ENCODE measurements at regions not wholly inside any gene's neighbourhood (a gene's known extent, or its start where the extent isn't known, plus 50 kb on each side); places are given as distances from the start of the nearest gene placed in this dataset.

GRCh38 chr9:31847963-31848362 is 536.5 kb upstream of the ACO1 start:
- no peaks in the 10 kb centered on the region for H3K36me3 Mint-ChIP-seq (ENCODE audit: insufficient read depth in 1 of 3, low read depth in 3 of 3)
- H3K23ac ChIP-seq (ENCODE audit: insufficient read length, low read depth, low read length) = no peak overlapping the region
- no peak overlapping the region for H3K27ac ChIP-seq (ENCODE audit: insufficient read length, low read depth, low read length)
- no peak overlapping the region for H3K4me2 ChIP-seq (ENCODE audit: insufficient read depth, insufficient read length, low read length)
- TF ChIP-seq CTCF (conservative IDR thresholded peaks at IDR 0.05) = no peak
- H3K79me2 ChIP-seq (ENCODE audit: insufficient read depth, low read length) = no peaks in the 10 kb centered on the region
- H3K9ac ChIP-seq (ENCODE audit: extremely low read depth, insufficient read length, low read length) = no peak overlapping the region
- H2AFZ ChIP-seq (ENCODE audit: low read length) = no peak overlapping the region
- no peak overlapping the region for H2AK5ac ChIP-seq (ENCODE audit: insufficient read length, low read length)
- no peaks in the 10 kb centered on the region for H3K9me3 ChIP-seq (ENCODE audit: control insufficient read depth, low read depth, low read length)
- H3K14ac ChIP-seq (ENCODE audit: insufficient read depth, low read length) = no peak overlapping the region
- H3T11ph ChIP-seq (ENCODE audit: low read length) = no peak overlapping the region
- H3K23me2 ChIP-seq (ENCODE audit: insufficient read length, low read depth, low read length, poor library complexity, severe bottlenecking) = no peaks in the 10 kb centered on the region
- no peak overlapping the region for H2BK120ac ChIP-seq (ENCODE audit: low read depth, low read length, poor library complexity, severe bottlenecking)
- no peak overlapping the region for H4K8ac ChIP-seq (replicated peaks; ENCODE audit: insufficient read length, low read depth, low read length)
- DNase-seq = no peak
- WGBS (ENCODE audit: extremely low coverage, insufficient read length, low lambda C conversion rate) = no CpG with 5 or more reads among the region's 1 CpG
- H3K56ac ChIP-seq (ENCODE audit: insufficient read length, low read depth, low read length) = no peak overlapping the region
- no peaks in the 10 kb centered on the region; a peak in 1 of 5 replicates for H3K9me3 Mint-ChIP-seq
- no peak overlapping the region for H3K4me3 Mint-ChIP-seq
- H3K4me1 Mint-ChIP-seq = no peaks in the 10 kb centered on the region
- no peak overlapping the region for H3K27ac Mint-ChIP-seq
- H2BK5ac ChIP-seq (ENCODE audit: insufficient read length, low read length) = no peak overlapping the region
- H4K20me1 ChIP-seq (ENCODE audit: control insufficient read depth, insufficient read depth, insufficient read length) = no peaks in the 10 kb centered on the region
- no peaks in the 10 kb centered on the region for H3K79me1 ChIP-seq (ENCODE audit: insufficient read depth, low read depth, low read length, poor library complexity, severe bottlenecking)
- no peak overlapping the region for H2BK12ac ChIP-seq (ENCODE audit: insufficient read length, low read depth, low read length)
- H2BK15ac ChIP-seq (ENCODE audit: low read depth, low read length) = no peak overlapping the region
- H4K5ac ChIP-seq (ENCODE audit: insufficient read length, low read depth, low read length) = no peak overlapping the region
- no peaks in the 10 kb centered on the region for H3K4me1 ChIP-seq (ENCODE audit: insufficient read depth, low read length)
- no peaks in the 10 kb centered on the region for H3K27me3 Mint-ChIP-seq (ENCODE audit: low read depth)
- no peak overlapping the region for H4K91ac ChIP-seq (ENCODE audit: insufficient read length, low read depth, low read length)
- no peak overlapping the region for H2BK20ac ChIP-seq (ENCODE audit: low read depth, low read length, poor library complexity, severe bottlenecking)
- H3K4ac ChIP-seq (ENCODE audit: low read depth, low read length) = no peak overlapping the region
- H3K27me3 ChIP-seq (ENCODE audit: insufficient read depth, low read length) = no peaks in the 10 kb centered on the region; the same call in 1 of the 2 replicates
- no peak overlapping the region for H3K18ac ChIP-seq (ENCODE audit: insufficient read length, low read depth, low read length)

Measured in H9 (cell line).